IMR-90 (cell line): ENCODE measurements at regions not wholly inside any gene's neighbourhood (a gene's known extent, or its start where the extent isn't known, plus 50 kb on each side); places are given as distances from the start of the nearest gene placed in this dataset.

Experiments
- BHLHE40 ChIP-seq: fragments of 150-350 bp; IDR thresholded peaks from 2 replicates; pipeline ENCODE4 v1.6.1; 2016; ENCODE audit warnings: mild to moderate bottlenecking, low read depth, low read length
- CHD1 ChIP-seq: IDR thresholded peaks from 2 replicates; pipeline ENCODE4 v1.6.1; 2012; ENCODE audit warnings: low read depth, low read length, improper control_type of control experiment
- CTCF ChIP-seq: conservative IDR thresholded peaks from 2 replicates; pipeline ENCODE4 v1.5.1; 2012; ENCODE audit warnings: mild to moderate bottlenecking, low read depth, low read length, improper control_type of control experiment
- MAFK ChIP-seq: IDR thresholded peaks from 2 replicates; pipeline ENCODE4 v1.6.1; 2012; ENCODE audit warnings: low read depth, low read length, improper control_type of control experiment
- MAZ ChIP-seq: IDR thresholded peaks from 2 replicates; pipeline ENCODE4 v1.6.1; 2012; ENCODE audit warnings: low read depth, mild to moderate bottlenecking, low read length, improper control_type of control experiment, moderate library complexity, borderline replicate concordance
- POLR2A ChIP-seq: IDR thresholded peaks from 2 replicates; pipeline ENCODE4 v1.6.1; 2012; ENCODE audit warnings: mild to moderate bottlenecking, low read depth, low read length
- RAD21 ChIP-seq: IDR thresholded peaks from 2 replicates; pipeline ENCODE4 v1.6.1; 2012; ENCODE audit warnings: low read length, improper control_type of control experiment
- RFX5 ChIP-seq: IDR thresholded peaks from 2 replicates; pipeline ENCODE4 v1.8.0; 2012; ENCODE audit warnings: low read depth, mild to moderate bottlenecking, low read length, moderate library complexity
- SMC3 ChIP-seq: fragments of 150-350 bp; IDR thresholded peaks from 2 replicates; pipeline ENCODE4 v1.6.1; 2016; ENCODE audit warnings: low read depth, mild to moderate bottlenecking, antibody characterized with exemption, low read length, moderate library complexity
- TF ChIP-seq, protein P1 (sequence below): fragments of 150-350 bp; IDR thresholded peaks from 2 replicates; pipeline ENCODE4 v1.6.1; 2016; ENCODE audit warnings: low read depth, mild to moderate bottlenecking, low read length, moderate library complexity, borderline replicate concordance
- TF ChIP-seq, protein P2 (sequence below): fragments of 150-350 bp; IDR thresholded peaks from 2 replicates; pipeline ENCODE4 v1.6.1; 2017; ENCODE audit warnings: mild to moderate bottlenecking, antibody characterized with exemption, low read length, low read depth

DNA sequence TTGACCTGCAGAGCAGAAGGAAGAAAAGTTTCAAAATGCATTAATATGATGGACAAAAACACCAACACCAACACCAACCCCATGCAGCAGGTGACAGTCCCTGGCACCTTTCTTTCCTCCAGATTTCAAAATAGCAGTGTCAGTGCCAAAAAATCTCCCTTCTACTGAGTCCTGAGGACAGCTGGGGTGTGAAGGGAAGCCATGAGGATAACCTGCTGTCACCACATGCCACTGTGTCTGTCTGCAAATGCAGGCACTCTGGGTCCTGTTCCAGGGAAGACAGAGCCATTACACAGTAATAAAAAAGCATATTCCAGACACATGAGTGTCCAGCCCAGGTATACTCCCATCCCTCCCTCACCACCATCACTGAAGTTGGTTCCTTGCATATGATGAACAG is 187.5 kb downstream of the BMP15 start:
- no peak for TF ChIP-seq CTCF
- TF ChIP-seq MAFK = no peak
- TF ChIP-seq POLR2A = no peak
- no peak for TF ChIP-seq CHD1
- TF ChIP-seq SMC3 = no peak
- no peak for TF ChIP-seq RFX5
- TF ChIP-seq, protein P1, sequence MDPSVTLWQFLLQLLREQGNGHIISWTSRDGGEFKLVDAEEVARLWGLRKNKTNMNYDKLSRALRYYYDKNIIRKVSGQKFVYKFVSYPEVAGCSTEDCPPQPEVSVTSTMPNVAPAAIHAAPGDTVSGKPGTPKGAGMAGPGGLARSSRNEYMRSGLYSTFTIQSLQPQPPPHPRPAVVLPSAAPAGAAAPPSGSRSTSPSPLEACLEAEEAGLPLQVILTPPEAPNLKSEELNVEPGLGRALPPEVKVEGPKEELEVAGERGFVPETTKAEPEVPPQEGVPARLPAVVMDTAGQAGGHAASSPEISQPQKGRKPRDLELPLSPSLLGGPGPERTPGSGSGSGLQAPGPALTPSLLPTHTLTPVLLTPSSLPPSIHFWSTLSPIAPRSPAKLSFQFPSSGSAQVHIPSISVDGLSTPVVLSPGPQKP = no peak
- no peak for TF ChIP-seq MAZ
- TF ChIP-seq, protein P2, sequence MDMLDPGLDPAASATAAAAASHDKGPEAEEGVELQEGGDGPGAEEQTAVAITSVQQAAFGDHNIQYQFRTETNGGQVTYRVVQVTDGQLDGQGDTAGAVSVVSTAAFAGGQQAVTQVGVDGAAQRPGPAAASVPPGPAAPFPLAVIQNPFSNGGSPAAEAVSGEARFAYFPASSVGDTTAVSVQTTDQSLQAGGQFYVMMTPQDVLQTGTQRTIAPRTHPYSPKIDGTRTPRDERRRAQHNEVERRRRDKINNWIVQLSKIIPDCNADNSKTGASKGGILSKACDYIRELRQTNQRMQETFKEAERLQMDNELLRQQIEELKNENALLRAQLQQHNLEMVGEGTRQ = no peak
- TF ChIP-seq BHLHE40 = no peak
- no peak for TF ChIP-seq RAD21
